ENCODE measurements at regions not wholly inside any gene's neighbourhood (a gene's known extent, or its start where the extent isn't known, plus 50 kb on each side); places are given as distances from the start of the nearest gene placed in this dataset.

- ChIA-PET CTCF (no interaction called here), POLR2A (no interaction called here)
- H3K4me3 ChIP-seq (ENCODE audit: low read length) = no peak overlapping the region
- H3K27ac ChIP-seq (ENCODE audit: low read depth in 1 of 2, low read length in 2 of 2) = no peak overlapping the region
- no peak for TF ChIP-seq CTCF (IDR thresholded peaks at IDR 0.05)
- Mint-ChIP-seq H3K27ac (no peak overlapping the region), H3K4me1 (ENCODE audit: low read depth) (no peaks in the 10 kb centered on the region), H3K27me3 (no peaks in the 10 kb centered on the region), H3K4me3 (no peak overlapping the region), H3K36me3 (ENCODE audit: low read depth) (no peaks in the 10 kb centered on the region), H3K9me3 (peaks cover 2% of the 10 kb centered on the region)
- intact Hi-C loops (cut with DNase I, micrococcal nuclease) = no loop called here
- H3K4me1 ChIP-seq (ENCODE audit: insufficient read depth, low read length) = no peaks in the 10 kb centered on the region
- ATAC-seq (ENCODE audit: poor library complexity) (no peak), DNase-seq (no peak)
- no peaks in the 10 kb centered on the region for H3K9me3 ChIP-seq (ENCODE audit: control insufficient read depth in 1 of 2, insufficient read depth in 1 of 2, low read length in 2 of 2)
- H3K36me3 ChIP-seq (ENCODE audit: insufficient read depth, low read length) = no peaks in the 10 kb centered on the region
- no peaks in the 10 kb centered on the region for H3K27me3 ChIP-seq (ENCODE audit: control insufficient read depth in 1 of 2, insufficient read depth in 2 of 2, low read length in 2 of 2)
Measured at GRCh38 chr4:11495818-11496217, 67.1 kb upstream of the HS3ST1 start.

- H3K9me3 Mint-ChIP-seq = peaks cover 2% of the 10 kb centered on the region
- Histone ChIP-seq H3K27ac (ENCODE audit: low read depth in 1 of 2, low read length in 2 of 2) (no peak overlapping the region), H3K27me3 (ENCODE audit: control insufficient read depth in 1 of 2, insufficient read depth in 2 of 2, low read length in 2 of 2) (no peaks in the 10 kb centered on the region), H3K9me3 (ENCODE audit: control insufficient read depth in 1 of 2, insufficient read depth in 1 of 2, low read length in 2 of 2) (no peaks in the 10 kb centered on the region), H3K36me3 (ENCODE audit: insufficient read depth, low read length) (no peaks in the 10 kb centered on the region), H3K4me3 (ENCODE audit: low read length) (no peak overlapping the region), H3K4me1 (ENCODE audit: insufficient read depth, low read length) (no peaks in the 10 kb centered on the region)
- TF ChIP-seq CTCF (IDR thresholded peaks at IDR 0.05) = no peak
- no peak overlapping the region for H3K27ac Mint-ChIP-seq
- H3K36me3 Mint-ChIP-seq (ENCODE audit: low read depth) = no peaks in the 10 kb centered on the region
- DNase-seq = no peak
- ATAC-seq (ENCODE audit: poor library complexity) = no peak
- no peaks in the 10 kb centered on the region for H3K4me1 Mint-ChIP-seq (ENCODE audit: low read depth)
- no peaks in the 10 kb centered on the region for H3K27me3 Mint-ChIP-seq
- intact Hi-C loops (cut with DNase I, micrococcal nuclease) = no loop called here
- ChIA-PET POLR2A (no interaction called here), CTCF (no interaction called here)
- no peak overlapping the region for H3K4me3 Mint-ChIP-seq
Measured at GRCh38 chr4:11495291-11495690, 66.6 kb upstream of the HS3ST1 start.

- no peak for DNase-seq
- CTCF ChIA-PET = no interaction called here
- H3K4me3 ChIP-seq (ENCODE audit: low read length) = no peak overlapping the region
- H3K4me1 ChIP-seq (ENCODE audit: insufficient read depth, low read length) = peaks cover under 1% of the 10 kb centered on the region
- intact Hi-C loops (cut with DNase I, micrococcal nuclease) = no loop called here
- H3K9me3 ChIP-seq (ENCODE audit: control insufficient read depth in 1 of 2, insufficient read depth in 1 of 2, low read length in 2 of 2) = no peaks in the 10 kb centered on the region
- no peak overlapping the region for H3K27ac Mint-ChIP-seq
- TF ChIP-seq CTCF (IDR thresholded peaks at IDR 0.05) = no peak
- no peaks in the 10 kb centered on the region for H3K36me3 ChIP-seq (ENCODE audit: insufficient read depth, low read length)
- peaks cover 2% of the 10 kb centered on the region for H3K4me1 Mint-ChIP-seq (ENCODE audit: low read depth)
- H3K27me3 ChIP-seq (ENCODE audit: control insufficient read depth in 1 of 2, insufficient read depth in 2 of 2, low read length in 2 of 2) = no peaks in the 10 kb centered on the region
- POLR2A ChIA-PET = no interaction called here
- H3K27me3 Mint-ChIP-seq = no peaks in the 10 kb centered on the region
- H3K27ac ChIP-seq (ENCODE audit: low read depth in 1 of 2, low read length in 2 of 2) = no peak overlapping the region
- peaks cover 2% of the 10 kb centered on the region for H3K9me3 Mint-ChIP-seq
- no peak overlapping the region for H3K4me3 Mint-ChIP-seq
- no peak for ATAC-seq (ENCODE audit: poor library complexity)
- no peaks in the 10 kb centered on the region for H3K36me3 Mint-ChIP-seq (ENCODE audit: low read depth)
Measured at GRCh38 chr4:11494232-11494631, 65.5 kb upstream of the HS3ST1 start.
